Fibroblast of lung (primary cell): ENCODE measurements at regions not wholly inside any gene's neighbourhood (a gene's known extent, or its start where the extent isn't known, plus 50 kb on each side); places are given as distances from the start of the nearest gene placed in this dataset.

Source experiments
- EZH2 ChIP-seq: IDR thresholded peaks from 2 replicates; pipeline ENCODE4 v1.5.1; 2012; ENCODE audit warnings: low read length, control low read depth, mild to moderate bottlenecking; ENCODE audit errors: missing control alignments
- TF ChIP-seq, protein P1 (sequence below), 2 donors: IDR thresholded peaks in 1 of 2; conservative IDR thresholded peaks in 1 of 2; 1 replicate in 1 of 2; 2 replicates in 1 of 2; pipeline ENCODE4 v1.5.1; 2011 to 2012; ENCODE audit warnings: low read length in 2 of 2, control low read depth in 1 of 2, inconsistent platforms in 1 of 2, low read depth in 1 of 2, mild to moderate bottlenecking in 1 of 2

DNA sequence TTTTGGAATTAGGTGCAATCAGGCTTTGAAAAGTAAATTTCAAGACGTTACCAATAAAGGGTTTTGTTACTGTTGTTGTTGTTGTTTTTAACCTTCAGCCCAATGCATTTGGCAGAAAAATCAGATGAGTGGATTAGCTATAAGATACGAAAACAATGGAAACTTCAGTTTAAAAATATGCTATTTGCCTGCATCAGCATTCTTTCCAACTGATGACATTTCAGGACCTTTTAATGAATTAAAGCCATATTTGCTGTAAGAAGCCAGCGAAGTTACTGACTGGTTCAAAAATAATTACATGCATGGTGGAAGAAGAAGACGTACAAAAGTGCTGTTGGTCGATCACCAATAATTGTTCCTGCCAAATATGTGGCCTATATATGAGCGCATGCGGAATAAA lies 639.3 kb upstream of the SOX11 start:
- TF ChIP-seq, protein P1, sequence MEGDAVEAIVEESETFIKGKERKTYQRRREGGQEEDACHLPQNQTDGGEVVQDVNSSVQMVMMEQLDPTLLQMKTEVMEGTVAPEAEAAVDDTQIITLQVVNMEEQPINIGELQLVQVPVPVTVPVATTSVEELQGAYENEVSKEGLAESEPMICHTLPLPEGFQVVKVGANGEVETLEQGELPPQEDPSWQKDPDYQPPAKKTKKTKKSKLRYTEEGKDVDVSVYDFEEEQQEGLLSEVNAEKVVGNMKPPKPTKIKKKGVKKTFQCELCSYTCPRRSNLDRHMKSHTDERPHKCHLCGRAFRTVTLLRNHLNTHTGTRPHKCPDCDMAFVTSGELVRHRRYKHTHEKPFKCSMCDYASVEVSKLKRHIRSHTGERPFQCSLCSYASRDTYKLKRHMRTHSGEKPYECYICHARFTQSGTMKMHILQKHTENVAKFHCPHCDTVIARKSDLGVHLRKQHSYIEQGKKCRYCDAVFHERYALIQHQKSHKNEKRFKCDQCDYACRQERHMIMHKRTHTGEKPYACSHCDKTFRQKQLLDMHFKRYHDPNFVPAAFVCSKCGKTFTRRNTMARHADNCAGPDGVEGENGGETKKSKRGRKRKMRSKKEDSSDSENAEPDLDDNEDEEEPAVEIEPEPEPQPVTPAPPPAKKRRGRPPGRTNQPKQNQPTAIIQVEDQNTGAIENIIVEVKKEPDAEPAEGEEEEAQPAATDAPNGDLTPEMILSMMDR (conservative IDR thresholded peaks at IDR 0.05 in 1 of 2, IDR thresholded peaks at IDR 0.05 in 1 of 2; ENCODE audit: low read depth in 1 of 2, low read length in 2 of 2): no peak
- no peak for TF ChIP-seq EZH2
